ENCODE measurements at regions not wholly inside any gene's neighbourhood (a gene's known extent, or its start where the extent isn't known, plus 50 kb on each side); places are given as distances from the start of the nearest gene placed in this dataset.

- TF ChIP-seq CTCF (IDR thresholded peaks at IDR 0.05 in 8 of 11, conservative IDR thresholded peaks at IDR 0.05 in 3 of 11) = no peak
- no peak for TF ChIP-seq POLR2A (IDR thresholded peaks at IDR 0.05)
Measured at GRCh38 chr9:71567890-71568289, 200.4 kb downstream of the CEMIP2 start.
